ENCODE measurements at regions not wholly inside any gene's neighbourhood (a gene's known extent, or its start where the extent isn't known, plus 50 kb on each side); places are given as distances from the start of the nearest gene placed in this dataset.

DNA sequence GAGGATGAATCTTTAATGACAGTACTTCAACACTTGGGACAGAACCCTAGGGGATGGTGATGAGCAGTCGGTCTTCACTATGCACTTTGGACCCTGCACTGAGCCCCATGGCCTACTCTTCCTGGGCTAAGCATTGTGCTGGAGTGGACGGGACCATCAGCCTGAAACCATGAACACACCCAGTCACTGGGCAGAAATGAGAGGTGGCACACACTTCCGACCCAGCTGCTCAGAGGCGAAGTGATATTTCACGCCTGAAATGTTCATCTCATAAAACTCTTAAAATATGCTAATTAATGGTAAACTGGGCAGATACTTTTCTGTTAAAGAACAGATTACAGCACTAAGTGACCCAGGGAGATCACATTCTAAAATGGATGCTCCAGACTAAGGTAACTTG, 150.3 kb upstream of the NDUFV2 start:
- no peak for TF ChIP-seq REST (IDR thresholded peaks at IDR 0.05; ENCODE audit: insufficient read depth in 1 of 2, low read depth in 2 of 2, low read length in 1 of 2)
- TF ChIP-seq SIN3A (IDR thresholded peaks at IDR 0.05; ENCODE audit: borderline replicate concordance, insufficient read depth, low read depth, low read length) = no peak
- TF ChIP-seq POLR2AphosphoS5 (IDR thresholded peaks at IDR 0.05; ENCODE audit: low read depth, low read length) = no peak
- TF ChIP-seq, protein P1, sequence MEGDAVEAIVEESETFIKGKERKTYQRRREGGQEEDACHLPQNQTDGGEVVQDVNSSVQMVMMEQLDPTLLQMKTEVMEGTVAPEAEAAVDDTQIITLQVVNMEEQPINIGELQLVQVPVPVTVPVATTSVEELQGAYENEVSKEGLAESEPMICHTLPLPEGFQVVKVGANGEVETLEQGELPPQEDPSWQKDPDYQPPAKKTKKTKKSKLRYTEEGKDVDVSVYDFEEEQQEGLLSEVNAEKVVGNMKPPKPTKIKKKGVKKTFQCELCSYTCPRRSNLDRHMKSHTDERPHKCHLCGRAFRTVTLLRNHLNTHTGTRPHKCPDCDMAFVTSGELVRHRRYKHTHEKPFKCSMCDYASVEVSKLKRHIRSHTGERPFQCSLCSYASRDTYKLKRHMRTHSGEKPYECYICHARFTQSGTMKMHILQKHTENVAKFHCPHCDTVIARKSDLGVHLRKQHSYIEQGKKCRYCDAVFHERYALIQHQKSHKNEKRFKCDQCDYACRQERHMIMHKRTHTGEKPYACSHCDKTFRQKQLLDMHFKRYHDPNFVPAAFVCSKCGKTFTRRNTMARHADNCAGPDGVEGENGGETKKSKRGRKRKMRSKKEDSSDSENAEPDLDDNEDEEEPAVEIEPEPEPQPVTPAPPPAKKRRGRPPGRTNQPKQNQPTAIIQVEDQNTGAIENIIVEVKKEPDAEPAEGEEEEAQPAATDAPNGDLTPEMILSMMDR (IDR thresholded peaks at IDR 0.05) = no peak
- TF ChIP-seq TCF7L2 (IDR thresholded peaks at IDR 0.05; ENCODE audit: low read depth, low read length) = no peak

DNA sequence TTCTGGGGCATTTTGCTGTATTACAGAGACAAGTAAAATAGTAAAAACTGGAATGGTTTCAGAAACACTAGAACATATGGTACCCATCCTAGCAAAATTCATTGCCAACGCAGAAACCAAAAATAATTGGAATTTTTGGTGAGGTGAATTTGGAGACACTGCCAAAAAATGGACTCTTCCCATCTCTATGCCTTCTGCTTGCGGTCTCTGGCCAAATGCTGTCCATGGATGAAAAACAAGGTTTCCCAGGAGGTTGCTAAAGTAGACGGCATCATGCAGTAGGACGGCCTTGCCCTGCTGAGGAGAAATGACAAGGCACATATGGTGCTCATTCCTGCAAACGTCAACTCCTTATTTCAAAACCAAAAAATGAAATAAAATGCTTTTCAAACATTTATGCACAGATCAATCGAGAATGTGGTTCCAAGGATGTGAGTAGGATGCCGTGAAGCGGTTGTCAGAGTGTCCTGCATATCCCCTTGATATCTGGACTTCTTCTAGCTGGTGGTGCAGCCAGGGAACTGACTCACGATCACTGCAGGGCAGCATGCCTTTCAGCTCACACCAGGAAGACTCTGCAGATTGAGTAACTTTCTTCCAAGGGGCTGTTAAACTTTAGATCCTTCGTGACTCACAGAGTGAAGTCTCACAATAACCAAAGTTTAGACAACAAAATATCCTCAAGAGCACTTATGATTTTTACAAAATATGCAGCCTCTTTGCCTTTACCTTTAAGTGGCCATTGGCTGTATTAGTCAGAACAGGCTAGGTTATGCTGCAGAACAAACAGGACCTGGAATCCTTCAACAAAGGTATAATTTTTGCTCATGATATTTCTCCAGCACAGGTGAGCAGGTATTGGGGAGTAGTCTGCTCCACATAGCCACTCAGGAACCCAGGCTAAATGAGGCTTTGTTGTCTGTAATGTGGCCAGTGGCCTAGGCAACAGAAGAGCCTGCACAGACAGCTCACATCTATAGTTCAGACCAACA, 149.4 kb upstream of the NDUFV2 start:
- no peak overlapping the region for H3K27ac ChIP-seq (ENCODE audit: low read length)
- CTCF ChIA-PET = no interaction called here
- no peaks in the 10 kb centered on the region for H3K9me3 ChIP-seq (ENCODE audit: control insufficient read depth, insufficient read depth, low read depth, low read length)
- POLR2A ChIA-PET = no interaction called here
- no peaks in the 10 kb centered on the region for H3K27me3 ChIP-seq (ENCODE audit: control insufficient read depth, insufficient read depth, low read length)
- DNase-seq (ENCODE audit: low read depth, low spot score) = no peak
- H3K36me3 ChIP-seq (ENCODE audit: control insufficient read depth, insufficient read depth, low read length) = no peaks in the 10 kb centered on the region
- peaks cover 6% of the 10 kb centered on the region; the same call in 1 of the 2 replicates for H3K4me1 ChIP-seq (ENCODE audit: control insufficient read depth, insufficient read depth, low read length)
- in situ Hi-C loops (cut with HindIII; ENCODE audit: low pct_unique_long_range_greater_than_20kb, low sequenced_read_pairs) (no loop called here), intact Hi-C loops (cut with micrococcal nuclease; ENCODE audit: unreplicated experiment) (no loop called here)
- BruUV-seq (replicated peaks) = no TSS peak
- ATAC-seq = no peak
- TF ChIP-seq, protein P1 (IDR thresholded peaks at IDR 0.05) = no peak
- TF ChIP-seq POLR2AphosphoS5 (IDR thresholded peaks at IDR 0.05; ENCODE audit: low read depth, low read length) = no peak
- TF ChIP-seq SIN3A (IDR thresholded peaks at IDR 0.05; ENCODE audit: borderline replicate concordance, insufficient read depth, low read depth, low read length) = no peak
- TF ChIP-seq TCF7L2 (IDR thresholded peaks at IDR 0.05; ENCODE audit: low read depth, low read length) = no peak
- TF ChIP-seq REST (IDR thresholded peaks at IDR 0.05; ENCODE audit: insufficient read depth in 1 of 2, low read depth in 2 of 2, low read length in 1 of 2) = no peak
- H3K4me3 ChIP-seq (ENCODE audit: low read depth in 2 of 2, low read length in 2 of 2) = no peak overlapping the region

More for the DNA sequence above, 150.3 kb upstream of the NDUFV2 start:
- H3K9me3 ChIP-seq (ENCODE audit: control insufficient read depth, insufficient read depth, low read depth, low read length) = no peaks in the 10 kb centered on the region
- CTCF ChIA-PET = no interaction called here
- DNase-seq (ENCODE audit: low read depth, low spot score) (no peak), ATAC-seq (no peak)
- intact Hi-C loops (cut with micrococcal nuclease; ENCODE audit: unreplicated experiment) (no loop called here), in situ Hi-C loops (cut with HindIII; ENCODE audit: low pct_unique_long_range_greater_than_20kb, low sequenced_read_pairs) (no loop called here)
- H3K4me3 ChIP-seq (ENCODE audit: low read depth in 2 of 2, low read length in 2 of 2) = no peak overlapping the region
- no peaks in the 10 kb centered on the region for H3K36me3 ChIP-seq (ENCODE audit: control insufficient read depth, insufficient read depth, low read length)
- H3K27ac ChIP-seq (ENCODE audit: low read length) = no peak overlapping the region
- POLR2A ChIA-PET = no interaction called here
- H3K4me1 ChIP-seq (ENCODE audit: control insufficient read depth, insufficient read depth, low read length) = peaks cover 6% of the 10 kb centered on the region; the same call in 1 of the 2 replicates
- no TSS peak for BruUV-seq (replicated peaks)
- H3K27me3 ChIP-seq (ENCODE audit: control insufficient read depth, insufficient read depth, low read length) = no peaks in the 10 kb centered on the region

Measured in Panc1 (cell line).